ENCODE measurements at regions not wholly inside any gene's neighbourhood (a gene's known extent, or its start where the extent isn't known, plus 50 kb on each side); places are given as distances from the start of the nearest gene placed in this dataset.

DNA sequence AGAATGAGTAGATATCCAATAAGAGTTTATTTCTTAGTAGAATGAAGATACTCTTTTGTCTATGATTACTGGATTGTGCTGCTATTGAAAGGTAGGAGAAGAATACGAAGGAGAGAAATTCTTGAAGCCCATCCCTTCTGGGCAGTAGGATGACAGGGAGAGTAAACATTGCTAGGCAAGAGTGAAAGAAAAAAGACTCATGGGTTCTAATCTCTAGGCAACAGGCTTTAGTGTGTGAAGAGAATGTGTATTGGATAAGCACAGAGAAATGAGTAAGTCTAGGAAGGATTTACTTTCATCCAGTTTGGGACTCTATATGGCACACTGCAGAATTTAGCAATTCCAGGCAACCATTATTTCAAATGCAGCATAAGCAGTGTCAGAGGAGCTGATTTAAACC is 216.0 kb downstream of the GABRG2 start:
- no peaks in the 10 kb centered on the region for H3K27me3 ChIP-seq
- H3K4me3 ChIP-seq (ENCODE audit: low read depth in 1 of 2, low read length in 1 of 2) = no peak overlapping the region
- H3K4me1 ChIP-seq (ENCODE audit: control insufficient read depth in 1 of 2, insufficient read depth in 1 of 2, low read depth in 1 of 2, low read length in 1 of 2) = no peaks in the 10 kb centered on the region
- TF ChIP-seq, protein P1, sequence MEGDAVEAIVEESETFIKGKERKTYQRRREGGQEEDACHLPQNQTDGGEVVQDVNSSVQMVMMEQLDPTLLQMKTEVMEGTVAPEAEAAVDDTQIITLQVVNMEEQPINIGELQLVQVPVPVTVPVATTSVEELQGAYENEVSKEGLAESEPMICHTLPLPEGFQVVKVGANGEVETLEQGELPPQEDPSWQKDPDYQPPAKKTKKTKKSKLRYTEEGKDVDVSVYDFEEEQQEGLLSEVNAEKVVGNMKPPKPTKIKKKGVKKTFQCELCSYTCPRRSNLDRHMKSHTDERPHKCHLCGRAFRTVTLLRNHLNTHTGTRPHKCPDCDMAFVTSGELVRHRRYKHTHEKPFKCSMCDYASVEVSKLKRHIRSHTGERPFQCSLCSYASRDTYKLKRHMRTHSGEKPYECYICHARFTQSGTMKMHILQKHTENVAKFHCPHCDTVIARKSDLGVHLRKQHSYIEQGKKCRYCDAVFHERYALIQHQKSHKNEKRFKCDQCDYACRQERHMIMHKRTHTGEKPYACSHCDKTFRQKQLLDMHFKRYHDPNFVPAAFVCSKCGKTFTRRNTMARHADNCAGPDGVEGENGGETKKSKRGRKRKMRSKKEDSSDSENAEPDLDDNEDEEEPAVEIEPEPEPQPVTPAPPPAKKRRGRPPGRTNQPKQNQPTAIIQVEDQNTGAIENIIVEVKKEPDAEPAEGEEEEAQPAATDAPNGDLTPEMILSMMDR (IDR thresholded peaks at IDR 0.05) = no peak
- no peaks in the 10 kb centered on the region for H3K36me3 ChIP-seq
- H3K9me3 ChIP-seq = no peaks in the 10 kb centered on the region
- no peak overlapping the region for H3K27ac ChIP-seq

DNA sequence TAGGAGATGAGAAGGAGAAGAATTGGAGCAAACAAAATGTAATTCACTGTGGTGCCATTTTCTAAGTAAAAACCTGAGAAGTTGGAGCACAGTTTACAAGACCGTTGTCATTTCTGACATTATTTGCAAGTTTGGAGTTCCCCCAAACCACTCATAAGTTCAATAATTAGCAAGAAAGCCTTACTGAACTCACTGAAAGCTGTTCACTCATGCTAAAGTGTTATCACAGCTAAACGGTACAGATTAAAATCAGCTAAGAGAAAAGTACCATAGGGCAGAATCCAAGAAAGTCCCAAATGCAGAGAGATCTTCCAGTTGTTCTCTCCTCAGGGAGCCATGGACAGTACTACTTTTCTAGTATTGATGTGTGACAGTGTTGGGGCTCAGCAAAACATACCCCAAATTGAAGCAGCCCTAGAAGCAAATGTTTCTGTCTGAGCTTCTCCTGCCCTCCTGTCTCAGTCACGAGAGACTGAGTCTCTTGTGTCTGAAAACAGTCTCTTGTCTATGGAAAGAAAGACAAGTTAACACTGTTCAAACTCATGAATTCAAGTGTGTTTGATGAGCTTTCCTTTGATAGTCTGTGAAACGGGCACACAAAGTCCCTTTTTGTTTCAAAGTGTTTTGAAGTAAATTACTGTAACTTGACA is 221.2 kb downstream of the GABRG2 start:
- Histone ChIP-seq H3K27ac (no peak overlapping the region), H3K4me3 (ENCODE audit: low read depth in 1 of 2, low read length in 1 of 2) (no peak overlapping the region), H3K36me3 (no peaks in the 10 kb centered on the region), H3K9me3 (no peaks in the 10 kb centered on the region), H3K4me1 (ENCODE audit: control insufficient read depth in 1 of 2, insufficient read depth in 1 of 2, low read depth in 1 of 2, low read length in 1 of 2) (no peaks in the 10 kb centered on the region), H3K27me3 (no peaks in the 10 kb centered on the region)
- TF ChIP-seq, protein P1 (IDR thresholded peaks at IDR 0.05) = no peak

DNA sequence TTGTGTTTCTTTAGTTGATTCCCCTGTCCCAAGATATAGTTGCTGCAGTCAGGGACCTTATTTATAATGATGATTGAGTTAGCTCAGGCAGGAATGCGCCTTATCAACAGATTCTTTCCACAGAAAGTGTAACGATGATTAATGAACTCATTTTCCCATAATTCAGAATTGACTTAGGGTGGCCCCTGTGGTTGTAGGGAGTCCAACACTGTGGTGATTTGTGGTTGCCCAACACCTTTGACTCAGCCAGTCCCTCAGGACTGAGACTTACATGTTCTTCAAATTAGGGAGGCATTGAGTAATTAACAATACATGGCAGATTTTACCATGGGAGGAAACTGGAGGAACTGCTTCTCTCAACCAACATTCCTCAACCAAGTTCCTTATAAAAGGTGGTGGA is 221.9 kb downstream of the GABRG2 start:
- H3K27ac ChIP-seq = no peak overlapping the region
- TF ChIP-seq, protein P1 (IDR thresholded peaks at IDR 0.05) = no peak
- H3K36me3 ChIP-seq = no peaks in the 10 kb centered on the region
- H3K27me3 ChIP-seq = no peaks in the 10 kb centered on the region
- no peaks in the 10 kb centered on the region for H3K4me1 ChIP-seq (ENCODE audit: control insufficient read depth in 1 of 2, insufficient read depth in 1 of 2, low read depth in 1 of 2, low read length in 1 of 2)
- H3K9me3 ChIP-seq = no peaks in the 10 kb centered on the region
- H3K4me3 ChIP-seq (ENCODE audit: low read depth in 1 of 2, low read length in 1 of 2) = no peak overlapping the region

DNA sequence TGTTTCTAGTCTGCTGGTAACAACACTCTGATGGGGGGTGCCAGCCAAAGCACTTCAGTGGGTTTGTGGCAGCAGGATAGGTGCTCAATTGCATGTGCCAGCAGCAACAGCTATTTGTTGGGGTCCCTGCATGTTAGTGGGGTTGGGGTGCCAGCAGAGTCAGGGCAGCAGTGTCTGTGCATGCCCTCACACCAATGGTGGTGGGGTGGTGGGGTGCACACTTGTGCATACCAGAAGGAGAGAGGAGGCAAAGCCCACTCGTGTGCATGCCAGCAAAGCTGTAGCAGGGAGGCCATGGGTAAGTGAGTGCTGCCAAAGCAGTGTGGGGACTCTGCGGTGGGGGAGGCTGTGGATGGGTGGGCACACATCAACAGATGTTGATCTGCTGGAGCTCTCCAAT is 232.2 kb downstream of the GABRG2 start:
- H3K27me3 ChIP-seq = no peaks in the 10 kb centered on the region
- no peak overlapping the region for H3K4me3 ChIP-seq (ENCODE audit: low read depth in 1 of 2, low read length in 1 of 2)
- TF ChIP-seq, protein P1 (IDR thresholded peaks at IDR 0.05) = no peak
- H3K36me3 ChIP-seq = no peaks in the 10 kb centered on the region
- no peak overlapping the region for H3K27ac ChIP-seq
- no peaks in the 10 kb centered on the region for H3K4me1 ChIP-seq (ENCODE audit: control insufficient read depth in 1 of 2, insufficient read depth in 1 of 2, low read depth in 1 of 2, low read length in 1 of 2)
- H3K9me3 ChIP-seq = no peaks in the 10 kb centered on the region

DNA sequence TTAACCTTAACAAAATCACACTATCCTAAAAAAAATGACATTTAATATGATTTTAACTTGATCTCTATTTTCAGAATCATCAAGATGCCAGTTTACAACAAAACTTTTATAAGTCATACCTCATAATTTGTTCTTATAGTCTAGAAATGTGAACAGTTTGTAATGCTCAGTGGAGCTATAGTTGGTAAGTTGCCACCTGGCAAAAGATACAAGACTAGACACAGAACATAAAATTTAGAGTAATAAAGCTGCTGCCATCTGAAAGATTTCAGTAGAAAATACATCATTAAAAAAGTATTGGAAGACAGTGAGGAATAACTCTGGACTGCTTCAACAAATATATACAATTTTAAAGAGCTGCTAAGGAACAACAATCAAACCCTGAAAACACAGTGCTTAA is 233.8 kb downstream of the GABRG2 start:
- H3K9me3 ChIP-seq = no peaks in the 10 kb centered on the region
- TF ChIP-seq, protein P1 (IDR thresholded peaks at IDR 0.05) = no peak
- H3K27me3 ChIP-seq = no peaks in the 10 kb centered on the region

More for the DNA sequence above, 233.8 kb downstream of the GABRG2 start:
- no peaks in the 10 kb centered on the region for H3K36me3 ChIP-seq
- no peak overlapping the region for H3K4me3 ChIP-seq (ENCODE audit: low read depth in 1 of 2, low read length in 1 of 2)
- no peak overlapping the region for H3K27ac ChIP-seq
- H3K4me1 ChIP-seq (ENCODE audit: control insufficient read depth in 1 of 2, insufficient read depth in 1 of 2, low read depth in 1 of 2, low read length in 1 of 2) = no peaks in the 10 kb centered on the region

Measured in neutrophil (primary cell).